ENCODE measurements at regions not wholly inside any gene's neighbourhood (a gene's known extent, or its start where the extent isn't known, plus 50 kb on each side); places are given as distances from the start of the nearest gene placed in this dataset.

GRCh38 chr3:168497183-168497582 is 401.5 kb upstream of the GOLIM4 start:
- H3K36me3 ChIP-seq (ENCODE audit: control insufficient read depth in 1 of 2, insufficient read depth in 2 of 2, low read length in 2 of 2) = no peaks in the 10 kb centered on the region
- H4K20me1 ChIP-seq (ENCODE audit: insufficient read depth) = no peaks in the 10 kb centered on the region
- CTCF ChIA-PET = no interaction called here
- POLR2A ChIA-PET = no interaction called here
- ATAC-seq (no peak), DNase-seq (ENCODE audit: low read depth, low spot score) (no peak)
- no TSS peak for BruUV-seq (replicated peaks)
- RAD21 ChIA-PET (ENCODE audit: low non-redundant PET in 1 of 2, low total read pairs in 2 of 2, uncharacterized antibody in 2 of 2, unreplicated experiment in 2 of 2) = no interaction called here
- H3K4me3 ChIP-seq (replicated peaks in 1 of 2; ENCODE audit: low read depth in 1 of 2, low read length in 2 of 2) = no peak overlapping the region
- no peak overlapping the region for H3K9ac ChIP-seq (ENCODE audit: low read length)
- TF ChIP-seq EGR1 (IDR thresholded peaks at IDR 0.05; ENCODE audit: low read depth) (no peak), EZH2 (IDR thresholded peaks at IDR 0.05) (no peak), SIN3A (IDR thresholded peaks at IDR 0.05; ENCODE audit: low read depth) (no peak), SRF (IDR thresholded peaks at IDR 0.05; ENCODE audit: low read depth) (no peak), SP1 (IDR thresholded peaks at IDR 0.05; ENCODE audit: low read depth) (no peak), ZNF274 (IDR thresholded peaks at IDR 0.05; ENCODE audit: low read depth, low read length) (no peak), ZFX (IDR thresholded peaks at IDR 0.05) (no peak), POLR2AphosphoS5 (IDR thresholded peaks at IDR 0.05; ENCODE audit: low read depth, low read length) (no peak), FOSL1 (IDR thresholded peaks at IDR 0.05; ENCODE audit: low read depth) (no peak)
- TF ChIP-seq, protein P1, sequence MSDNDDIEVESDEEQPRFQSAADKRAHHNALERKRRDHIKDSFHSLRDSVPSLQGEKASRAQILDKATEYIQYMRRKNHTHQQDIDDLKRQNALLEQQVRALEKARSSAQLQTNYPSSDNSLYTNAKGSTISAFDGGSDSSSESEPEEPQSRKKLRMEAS (IDR thresholded peaks at IDR 0.05) = no peak
- TF ChIP-seq, protein P2, sequence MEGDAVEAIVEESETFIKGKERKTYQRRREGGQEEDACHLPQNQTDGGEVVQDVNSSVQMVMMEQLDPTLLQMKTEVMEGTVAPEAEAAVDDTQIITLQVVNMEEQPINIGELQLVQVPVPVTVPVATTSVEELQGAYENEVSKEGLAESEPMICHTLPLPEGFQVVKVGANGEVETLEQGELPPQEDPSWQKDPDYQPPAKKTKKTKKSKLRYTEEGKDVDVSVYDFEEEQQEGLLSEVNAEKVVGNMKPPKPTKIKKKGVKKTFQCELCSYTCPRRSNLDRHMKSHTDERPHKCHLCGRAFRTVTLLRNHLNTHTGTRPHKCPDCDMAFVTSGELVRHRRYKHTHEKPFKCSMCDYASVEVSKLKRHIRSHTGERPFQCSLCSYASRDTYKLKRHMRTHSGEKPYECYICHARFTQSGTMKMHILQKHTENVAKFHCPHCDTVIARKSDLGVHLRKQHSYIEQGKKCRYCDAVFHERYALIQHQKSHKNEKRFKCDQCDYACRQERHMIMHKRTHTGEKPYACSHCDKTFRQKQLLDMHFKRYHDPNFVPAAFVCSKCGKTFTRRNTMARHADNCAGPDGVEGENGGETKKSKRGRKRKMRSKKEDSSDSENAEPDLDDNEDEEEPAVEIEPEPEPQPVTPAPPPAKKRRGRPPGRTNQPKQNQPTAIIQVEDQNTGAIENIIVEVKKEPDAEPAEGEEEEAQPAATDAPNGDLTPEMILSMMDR (IDR thresholded peaks at IDR 0.05 in 2 of 3, conservative IDR thresholded peaks at IDR 0.05 in 1 of 3; ENCODE audit: borderline replicate concordance in 1 of 3, insufficient read depth in 1 of 3, low read depth in 2 of 3, low read length in 2 of 3) = no peak
- TF ChIP-seq, protein P3, sequence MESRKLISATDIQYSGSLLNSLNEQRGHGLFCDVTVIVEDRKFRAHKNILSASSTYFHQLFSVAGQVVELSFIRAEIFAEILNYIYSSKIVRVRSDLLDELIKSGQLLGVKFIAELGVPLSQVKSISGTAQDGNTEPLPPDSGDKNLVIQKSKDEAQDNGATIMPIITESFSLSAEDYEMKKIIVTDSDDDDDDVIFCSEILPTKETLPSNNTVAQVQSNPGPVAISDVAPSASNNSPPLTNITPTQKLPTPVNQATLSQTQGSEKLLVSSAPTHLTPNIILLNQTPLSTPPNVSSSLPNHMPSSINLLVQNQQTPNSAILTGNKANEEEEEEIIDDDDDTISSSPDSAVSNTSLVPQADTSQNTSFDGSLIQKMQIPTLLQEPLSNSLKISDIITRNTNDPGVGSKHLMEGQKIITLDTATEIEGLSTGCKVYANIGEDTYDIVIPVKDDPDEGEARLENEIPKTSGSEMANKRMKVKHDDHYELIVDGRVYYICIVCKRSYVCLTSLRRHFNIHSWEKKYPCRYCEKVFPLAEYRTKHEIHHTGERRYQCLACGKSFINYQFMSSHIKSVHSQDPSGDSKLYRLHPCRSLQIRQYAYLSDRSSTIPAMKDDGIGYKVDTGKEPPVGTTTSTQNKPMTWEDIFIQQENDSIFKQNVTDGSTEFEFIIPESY (IDR thresholded peaks at IDR 0.05; ENCODE audit: extremely low read depth, insufficient replicate concordance, low read length) = no peak
- no peaks in the 10 kb centered on the region for H3K9me2 ChIP-seq (ENCODE audit: insufficient read depth)
- intact Hi-C loops (cut with micrococcal nuclease) = no loop called here
- H3K9me3 ChIP-seq (ENCODE audit: control insufficient read depth in 1 of 2, insufficient read depth in 1 of 2, low read depth in 1 of 2, low read length in 2 of 2) = no peaks in the 10 kb centered on the region
- no peaks in the 10 kb centered on the region for H3K4me1 ChIP-seq (ENCODE audit: control insufficient read depth in 1 of 2, insufficient read depth in 2 of 2, low read length in 2 of 2)
- H3K27ac ChIP-seq (ENCODE audit: low read depth, low read length) = no peak overlapping the region
- peaks cover 20% of the 10 kb centered on the region for H3K27me3 ChIP-seq (ENCODE audit: insufficient read depth, low read length)
- no peak overlapping the region for H2AFZ ChIP-seq (ENCODE audit: low read depth, low read length, poor library complexity, severe bottlenecking)
- no peaks in the 10 kb centered on the region for H3K79me2 ChIP-seq (ENCODE audit: insufficient read depth, low read length)
- H3K4me2 ChIP-seq (ENCODE audit: low read length) = no peak overlapping the region
